A673 (cell line): ENCODE measurements at regions not wholly inside any gene's neighbourhood (a gene's known extent, or its start where the extent isn't known, plus 50 kb on each side); places are given as distances from the start of the nearest gene placed in this dataset.

Experiments used
- BruUV-seq: library from RNA; stranded (reverse); fragments of 400-500 nt; replicated peaks from 2 replicates; lab custom pipeline; 2021; lab: Mats Ljungman, UMichigan
- CTCF ChIA-PET: fragments of 300-600 bp; sonication (Branson Sonifier 250); formaldehyde crosslinking; loops from one replicate; lab custom pipeline; 2022; ENCODE audit warnings: antibody characterized with exemption; lab: Charles Lee
- POLR2A ChIA-PET: fragments of 300-600 bp; sonication (Branson Sonifier 250); formaldehyde crosslinking; loops from one replicate; lab custom pipeline; 2022; ENCODE audit warnings: antibody characterized with exemption; ENCODE audit not compliant: low non-redundant PET; lab: Charles Lee
- DNase-seq: peaks from one replicate; pipeline ENCODE4 v3.0.0-alpha.2; 2015; ENCODE audit warnings: low spot score
- H3K27ac ChIP-seq: fragments of 200-600 bp; sonication (generic); 2 replicates; pipeline ENCODE4 v1.5.1; 2016; ENCODE audit warnings: mixed run types, low read depth, mild to moderate bottlenecking, mixed read lengths, antibody characterized with exemption, low read length; ENCODE audit not compliant: poor library complexity, severe bottlenecking
- H3K27me3 ChIP-seq: fragments of 200-600 bp; sonication (generic); replicated peaks from 2 replicates; pipeline ENCODE4 v1.6.1; 2017; ENCODE audit warnings: mixed run types, low read depth, mild to moderate bottlenecking, mixed read lengths, antibody characterized with exemption, low read length; ENCODE audit not compliant: insufficient read depth, poor library complexity
- H3K36me3 ChIP-seq: fragments of 200-600 bp; sonication (generic); 2 replicates; pipeline ENCODE4 v1.6.1; 2016; ENCODE audit warnings: mixed run types, mild to moderate bottlenecking, mixed read lengths, antibody characterized with exemption, low read length; ENCODE audit not compliant: insufficient read depth, poor library complexity, severe bottlenecking
- H3K4me1 ChIP-seq: fragments of 200-600 bp; sonication (generic); 2 replicates; pipeline ENCODE4 v1.6.1; 2017; ENCODE audit warnings: mixed run types, mild to moderate bottlenecking, mixed read lengths, antibody characterized with exemption, low read length; ENCODE audit not compliant: insufficient read depth, poor library complexity, severe bottlenecking
- H3K4me3 ChIP-seq: fragments of 200-600 bp; sonication (generic); 2 replicates; pipeline ENCODE4 v1.5.1; 2016; ENCODE audit warnings: low read depth, mixed run types, mild to moderate bottlenecking, mixed read lengths, low read length; ENCODE audit not compliant: poor library complexity, severe bottlenecking
- H3K9me3 ChIP-seq: fragments of 200-600 bp; sonication (generic); 2 replicates; pipeline ENCODE4 v1.6.1; 2016; ENCODE audit warnings: mixed run types, low read depth, mild to moderate bottlenecking, mixed read lengths, antibody characterized with exemption, low read length; ENCODE audit not compliant: poor library complexity, severe bottlenecking
- EZH2 ChIP-seq: fragments of 200-600 bp; sonication (generic); IDR thresholded peaks from 2 replicates; pipeline ENCODE4 v1.6.1; 2017; ENCODE audit warnings: borderline replicate concordance, low read depth, mild to moderate bottlenecking, mixed read lengths, antibody characterized with exemption, low read length; ENCODE audit not compliant: poor library complexity, severe bottlenecking
- intact Hi-C: fragments of 100-400 bp; cut with micrococcal nuclease; formaldehyde crosslinking; loops from one replicate; pipeline ENCODE4 v1.10.0; 2022; ENCODE audit not compliant: unreplicated experiment
- TF ChIP-seq, protein P1 (sequence below): fragments of 300-800, 200-600 bp; sonication (generic); conservative IDR thresholded peaks from 2 replicates; pipeline ENCODE4 v1.5.1; 2017; ENCODE audit warnings: low read depth, mild to moderate bottlenecking, antibody characterized with exemption, low read length, moderate library complexity, mixed read lengths

DNA sequence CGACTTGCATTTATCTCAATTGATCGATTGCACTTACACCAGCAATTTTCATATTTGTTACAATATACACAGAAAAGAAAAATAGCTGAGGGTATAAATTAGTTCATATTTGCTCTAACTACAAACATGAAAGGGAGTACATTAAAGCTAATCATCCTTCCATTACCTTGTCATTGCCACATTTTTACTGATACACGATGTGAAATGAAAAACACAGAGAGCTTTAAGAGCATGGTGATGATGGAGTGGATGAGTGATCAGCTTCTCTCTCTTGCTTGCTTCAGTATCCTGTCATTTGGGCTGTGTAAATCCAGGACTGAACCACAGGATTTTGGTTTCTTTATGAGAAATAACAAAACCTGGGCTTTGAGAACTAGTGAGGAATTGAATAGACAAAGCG, 1207.5 kb upstream of the GOT2 start:
- Histone ChIP-seq H3K27me3 (no peaks in the 10 kb centered on the region), H3K27ac (no peak overlapping the region), H3K4me1 (no peaks in the 10 kb centered on the region), H3K36me3 (no peaks in the 10 kb centered on the region), H3K9me3 (no peaks in the 10 kb centered on the region), H3K4me3 (no peak overlapping the region)
- no peak for DNase-seq
- BruUV-seq, result no TSS peak
- ChIA-PET CTCF (no interaction called here), POLR2A (no interaction called here)
- TF ChIP-seq EZH2, result no peak
- TF ChIP-seq, protein P1, sequence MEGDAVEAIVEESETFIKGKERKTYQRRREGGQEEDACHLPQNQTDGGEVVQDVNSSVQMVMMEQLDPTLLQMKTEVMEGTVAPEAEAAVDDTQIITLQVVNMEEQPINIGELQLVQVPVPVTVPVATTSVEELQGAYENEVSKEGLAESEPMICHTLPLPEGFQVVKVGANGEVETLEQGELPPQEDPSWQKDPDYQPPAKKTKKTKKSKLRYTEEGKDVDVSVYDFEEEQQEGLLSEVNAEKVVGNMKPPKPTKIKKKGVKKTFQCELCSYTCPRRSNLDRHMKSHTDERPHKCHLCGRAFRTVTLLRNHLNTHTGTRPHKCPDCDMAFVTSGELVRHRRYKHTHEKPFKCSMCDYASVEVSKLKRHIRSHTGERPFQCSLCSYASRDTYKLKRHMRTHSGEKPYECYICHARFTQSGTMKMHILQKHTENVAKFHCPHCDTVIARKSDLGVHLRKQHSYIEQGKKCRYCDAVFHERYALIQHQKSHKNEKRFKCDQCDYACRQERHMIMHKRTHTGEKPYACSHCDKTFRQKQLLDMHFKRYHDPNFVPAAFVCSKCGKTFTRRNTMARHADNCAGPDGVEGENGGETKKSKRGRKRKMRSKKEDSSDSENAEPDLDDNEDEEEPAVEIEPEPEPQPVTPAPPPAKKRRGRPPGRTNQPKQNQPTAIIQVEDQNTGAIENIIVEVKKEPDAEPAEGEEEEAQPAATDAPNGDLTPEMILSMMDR, result no peak
- intact Hi-C loops, result no loop called here

DNA sequence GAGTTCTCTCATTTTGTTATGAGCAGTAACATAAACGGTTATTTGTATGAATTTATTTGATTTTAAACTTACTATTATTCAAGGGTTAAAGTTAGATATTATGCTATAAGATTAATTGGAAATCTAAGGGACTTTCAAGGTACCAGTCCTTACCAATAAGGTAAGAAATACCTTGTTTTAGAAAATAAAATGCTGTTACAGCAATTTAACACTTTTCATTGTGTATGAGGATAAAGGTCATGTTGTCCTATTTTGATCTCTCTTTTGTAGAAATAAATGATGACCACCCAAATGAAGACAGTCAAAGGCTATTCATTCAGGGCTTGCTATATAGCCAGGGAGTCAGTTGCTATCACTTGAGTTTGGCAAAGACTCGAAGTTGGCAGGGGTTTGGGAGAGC, 1185.9 kb upstream of the GOT2 start:
- Histone ChIP-seq H3K27ac (no peak overlapping the region), H3K36me3 (no peaks in the 10 kb centered on the region), H3K27me3 (no peaks in the 10 kb centered on the region), H3K4me1 (no peaks in the 10 kb centered on the region), H3K4me3 (no peak overlapping the region), H3K9me3 (no peaks in the 10 kb centered on the region)
- DNase-seq, result no peak
- POLR2A ChIA-PET, result no interaction called here
- BruUV-seq, result no TSS peak
- TF ChIP-seq, protein P1, result no peak
- TF ChIP-seq EZH2, result no peak
- CTCF ChIA-PET, result no interaction called here
- intact Hi-C loops, result no loop called here

DNA sequence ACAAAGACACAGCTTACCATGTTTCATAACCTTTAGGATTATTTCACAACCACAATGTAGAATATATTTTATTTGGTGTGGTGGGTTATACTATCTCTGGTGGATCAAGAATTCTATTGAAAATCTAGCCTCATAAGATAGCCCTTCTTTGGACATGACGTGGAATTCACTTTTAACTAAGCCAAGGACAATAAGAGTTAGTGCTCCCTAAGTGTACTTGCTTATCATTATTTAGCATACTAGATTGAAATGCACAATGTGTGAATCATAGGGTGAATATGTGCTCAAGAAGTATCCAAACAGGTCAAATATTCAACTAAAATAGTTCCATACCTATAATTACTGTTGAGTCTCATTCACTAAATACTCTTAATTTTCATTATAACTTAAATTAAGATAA, 1179.5 kb upstream of the GOT2 start:
- Histone ChIP-seq H3K4me3 (no peak overlapping the region), H3K27me3 (no peaks in the 10 kb centered on the region), H3K9me3 (no peaks in the 10 kb centered on the region), H3K4me1 (no peaks in the 10 kb centered on the region), H3K36me3 (no peaks in the 10 kb centered on the region), H3K27ac (no peak overlapping the region)
- DNase-seq, result no peak
- intact Hi-C loops, result no loop called here
- no TSS peak for BruUV-seq
- POLR2A ChIA-PET, result no interaction called here
- TF ChIP-seq EZH2, result no peak
- TF ChIP-seq, protein P1, result no peak
- CTCF ChIA-PET, result no interaction called here
